Lung (tissue), 11 donors: ENCODE measurements at regions not wholly inside any gene's neighbourhood (a gene's known extent, or its start where the extent isn't known, plus 50 kb on each side); places are given as distances from the start of the nearest gene placed in this dataset.
"Not testable (repeated sequence)": the region's sequence is repeated elsewhere in the genome, so short reads cannot be mapped to it uniquely, and the experiment has no call there.

ENCODE experiments used
- ATAC-seq: fragments of 200-7000 bp; cut with Tn5 transposase; one replicate; pipeline ENCODE4 v1.9.1; 2020; ENCODE audit warnings: moderate number of reproducible peaks; ENCODE audit not compliant: insufficient read depth, low FRiP score
- DNase-seq, 3 donors: peaks; one replicate each; pipeline ENCODE4 v3.0.0-alpha.2; 2013 to 2017
- H3K27ac ChIP-seq, 2 donors: one replicate each; pipeline ENCODE4 v1.5.1; 2013; ENCODE audit warnings: mild to moderate bottlenecking in 2 of 2, moderate library complexity in 2 of 2, control low read depth in 1 of 2, inconsistent platforms in 1 of 2, low read depth in 1 of 2, low read length in 1 of 2
- H3K27me3 ChIP-seq, 3 donors: one replicate each; pipeline ENCODE4 v1.5.1; 2013; ENCODE audit warnings: low read length in 2 of 3; ENCODE audit not compliant: control insufficient read depth in 3 of 3, insufficient read depth in 3 of 3
- H3K36me3 ChIP-seq, 4 donors: one replicate each; pipeline ENCODE4 v1.5.1; 2013; ENCODE audit warnings: low read length in 4 of 4, mild to moderate bottlenecking in 1 of 4, moderate library complexity in 1 of 4; ENCODE audit not compliant: control insufficient read depth in 4 of 4, insufficient read depth in 4 of 4
- H3K4me1 ChIP-seq, 5 donors: one replicate each; pipeline ENCODE4 v1.5.1; 2013; ENCODE audit warnings: low read length in 5 of 5, mild to moderate bottlenecking in 2 of 5, moderate library complexity in 1 of 5; ENCODE audit not compliant: control insufficient read depth in 5 of 5, insufficient read depth in 5 of 5
- H3K4me3 ChIP-seq: one replicate; pipeline ENCODE4 v1.5.1; 2013; ENCODE audit warnings: mild to moderate bottlenecking, control low read depth, moderate library complexity
- H3K9ac ChIP-seq, 2 donors: one replicate each; pipeline ENCODE4 v1.5.1; 2013; ENCODE audit warnings: low read length in 2 of 2, control low read depth in 1 of 2; ENCODE audit not compliant: insufficient read depth in 1 of 2
- H3K9me3 ChIP-seq, 4 donors: one replicate each; pipeline ENCODE4 v1.5.1; 2013; ENCODE audit warnings: low read length in 3 of 4, mild to moderate bottlenecking in 1 of 4, moderate library complexity in 1 of 4; ENCODE audit not compliant: control insufficient read depth in 4 of 4, insufficient read depth in 3 of 4
- WGBS, 2 donors: extraction: QIAGEN DNeasy Blood & Tissue Kit; methylation state at CpG; one replicate each; pipeline ENCODE4 v1.1.7; 2013; 5-methylcytosine and 5-hydroxymethylcytosine counted together
- TF ChIP-seq, protein P1 (sequence below): IDR thresholded peaks from 2 replicates; pipeline ENCODE4 v1.5.1; 2012; ENCODE audit warnings: mild to moderate bottlenecking; ENCODE audit errors: control extremely low read depth, extremely low read depth
- donor health status: control.
- donor health status: control.
- donor health status: Bipolar disorder and iron deficiency.
- donor health status: healthy.
- donor health status: DM: yes; HTN: yes; CAD: no.

DNA sequence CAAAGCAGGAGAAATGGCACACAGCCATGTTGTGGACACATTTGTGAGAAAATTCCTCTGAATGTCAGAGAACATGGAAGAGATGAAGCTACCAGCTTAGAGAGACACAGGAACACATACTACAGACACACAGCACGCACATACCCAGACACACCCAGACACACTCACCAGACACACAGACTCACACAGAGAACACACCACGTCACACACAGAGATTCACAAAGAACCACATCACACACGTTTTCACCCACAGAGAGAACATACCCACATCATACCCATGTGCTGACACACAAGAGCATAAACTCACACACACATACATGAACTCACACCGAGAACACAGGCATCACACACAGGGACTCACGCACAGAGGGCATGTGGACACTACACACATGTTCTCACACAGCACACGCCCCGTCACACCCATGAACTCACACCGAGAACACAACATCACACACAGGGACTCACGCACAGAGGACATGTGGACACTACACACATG is 124.9 kb downstream of the METRNL start:
- TF ChIP-seq, protein P1, sequence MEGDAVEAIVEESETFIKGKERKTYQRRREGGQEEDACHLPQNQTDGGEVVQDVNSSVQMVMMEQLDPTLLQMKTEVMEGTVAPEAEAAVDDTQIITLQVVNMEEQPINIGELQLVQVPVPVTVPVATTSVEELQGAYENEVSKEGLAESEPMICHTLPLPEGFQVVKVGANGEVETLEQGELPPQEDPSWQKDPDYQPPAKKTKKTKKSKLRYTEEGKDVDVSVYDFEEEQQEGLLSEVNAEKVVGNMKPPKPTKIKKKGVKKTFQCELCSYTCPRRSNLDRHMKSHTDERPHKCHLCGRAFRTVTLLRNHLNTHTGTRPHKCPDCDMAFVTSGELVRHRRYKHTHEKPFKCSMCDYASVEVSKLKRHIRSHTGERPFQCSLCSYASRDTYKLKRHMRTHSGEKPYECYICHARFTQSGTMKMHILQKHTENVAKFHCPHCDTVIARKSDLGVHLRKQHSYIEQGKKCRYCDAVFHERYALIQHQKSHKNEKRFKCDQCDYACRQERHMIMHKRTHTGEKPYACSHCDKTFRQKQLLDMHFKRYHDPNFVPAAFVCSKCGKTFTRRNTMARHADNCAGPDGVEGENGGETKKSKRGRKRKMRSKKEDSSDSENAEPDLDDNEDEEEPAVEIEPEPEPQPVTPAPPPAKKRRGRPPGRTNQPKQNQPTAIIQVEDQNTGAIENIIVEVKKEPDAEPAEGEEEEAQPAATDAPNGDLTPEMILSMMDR, result no peak
- DNase-seq (no peak), ATAC-seq (no peak)
- 93 to 95% methylated on average over 7 of the region's 9 CpGs for WGBS, 2 donors
- Histone ChIP-seq H3K4me3 (no peak overlapping the region), H3K27ac (peak overlapping the region in 1 of 2 donors; percentile 77), H3K9me3 (no peaks in the 10 kb centered on the region), H3K27me3 (no peaks in the 10 kb centered on the region), H3K36me3 (no peaks in the 10 kb centered on the region), H3K4me1 (peaks cover 0 to 13% (median 8%) of the 10 kb centered on the region in 5 donors), H3K9ac (no peak overlapping the region)

DNA sequence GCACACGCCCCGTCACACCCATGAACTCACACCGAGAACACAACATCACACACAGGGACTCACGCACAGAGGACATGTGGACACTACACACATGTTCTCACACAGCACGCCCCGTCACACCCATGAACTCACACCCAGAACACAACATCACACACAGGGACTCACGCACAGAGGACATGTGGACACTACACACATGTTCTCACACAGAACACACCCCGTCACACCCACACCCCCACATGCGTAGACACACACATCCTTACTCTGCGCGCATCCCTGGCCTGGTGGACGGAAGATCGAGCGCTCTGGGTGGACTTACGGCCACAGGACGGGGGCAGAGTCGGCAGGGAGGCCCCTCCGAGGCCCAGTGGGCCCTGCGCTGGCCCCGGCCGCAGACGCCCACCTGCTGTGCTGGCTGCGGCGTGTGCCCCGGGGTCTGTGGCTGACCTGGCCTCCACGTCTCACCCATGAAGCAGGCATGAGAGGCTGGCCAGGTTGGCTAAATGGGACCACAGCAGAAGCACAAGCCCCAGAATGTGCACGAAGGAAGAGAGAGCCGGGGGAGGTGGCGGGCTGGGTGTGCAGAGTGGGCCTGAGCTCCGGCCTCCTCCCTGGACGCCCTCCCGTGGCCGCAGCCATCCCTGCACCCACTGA is 125.5 kb downstream of the METRNL start:
- 93 to 96% methylated on average over 12 to 28 of the region's 33 CpGs for WGBS, 2 donors
- not testable (repeated sequence) for H3K27me3 ChIP-seq, ATAC-seq, H3K4me3 ChIP-seq, H3K36me3 ChIP-seq, H3K9ac ChIP-seq, H3K27ac ChIP-seq, DNase-seq, H3K9me3 ChIP-seq
- peaks cover 0 to 13% (median 7%) of the 10 kb centered on the region in 5 donors for H3K4me1 ChIP-seq

DNA sequence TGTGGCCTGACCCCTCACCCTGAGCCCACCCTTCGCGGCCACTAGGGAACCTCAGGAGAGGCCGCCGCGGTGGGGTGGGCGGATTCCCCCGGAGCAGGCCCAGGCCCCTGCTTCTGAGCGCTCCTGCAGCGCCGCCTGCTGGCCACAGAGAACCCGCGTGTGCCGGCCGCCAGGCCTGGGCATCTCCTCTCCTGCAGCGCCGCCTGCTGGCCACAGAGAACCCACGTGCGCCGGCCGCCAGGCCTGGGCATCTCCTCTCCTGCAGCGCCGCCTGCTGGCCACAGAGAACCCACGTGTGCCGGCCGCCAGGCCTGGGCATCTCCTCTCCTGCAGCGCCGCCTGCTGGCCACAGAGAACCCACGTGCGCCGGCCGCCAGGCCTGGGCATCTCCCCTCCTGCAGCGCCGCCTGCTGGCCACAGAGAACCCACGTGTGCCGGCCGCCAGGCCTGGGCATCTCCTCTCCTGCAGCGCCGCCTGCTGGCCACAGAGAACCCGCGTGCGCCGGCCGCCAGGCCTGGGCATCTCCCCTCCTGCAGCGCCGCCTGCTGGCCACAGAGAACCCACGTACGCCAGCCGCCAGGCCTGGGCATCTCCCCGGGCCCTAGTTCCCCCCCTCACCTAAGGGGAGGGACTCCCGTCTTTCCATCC is 126.1 kb downstream of the METRNL start:
- H3K9me3 ChIP-seq, H3K9ac ChIP-seq, H3K27me3 ChIP-seq, H3K4me1 ChIP-seq, H3K36me3 ChIP-seq, H3K27ac ChIP-seq, ATAC-seq, H3K4me3 ChIP-seq: not testable (repeated sequence)
- DNase-seq, result peak in 1 of 3 donors; percentile 44
- TF ChIP-seq, protein P1, result peak; percentile 20
- 36 to 71% methylated on average over 15 to 28 of the region's 50 CpGs for WGBS, 2 donors

DNA sequence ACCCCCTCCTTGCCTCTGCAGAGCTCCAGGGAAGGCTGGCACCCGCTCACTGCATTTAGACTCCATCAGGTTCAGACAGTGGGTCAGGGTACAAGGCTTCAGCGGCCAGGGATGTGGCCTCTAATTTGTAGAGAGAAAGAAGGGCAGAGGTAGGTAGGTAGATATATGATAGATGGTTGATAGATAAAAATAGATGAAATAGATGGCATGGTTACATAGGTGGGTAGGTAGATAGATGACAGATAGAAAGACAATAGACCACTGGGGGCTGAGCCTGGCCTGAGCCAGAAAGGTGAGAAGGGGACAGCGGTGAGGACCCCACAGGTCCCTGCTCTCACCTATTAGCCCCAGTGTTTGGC is 126.6 kb downstream of the METRNL start:
- not testable (repeated sequence) for H3K27me3 ChIP-seq, H3K4me3 ChIP-seq, DNase-seq, H3K9me3 ChIP-seq, H3K36me3 ChIP-seq, H3K9ac ChIP-seq, ATAC-seq, H3K4me1 ChIP-seq, H3K27ac ChIP-seq
- 97 to 100% methylated on average over 2 of the region's 3 CpGs for WGBS, 2 donors

DNA sequence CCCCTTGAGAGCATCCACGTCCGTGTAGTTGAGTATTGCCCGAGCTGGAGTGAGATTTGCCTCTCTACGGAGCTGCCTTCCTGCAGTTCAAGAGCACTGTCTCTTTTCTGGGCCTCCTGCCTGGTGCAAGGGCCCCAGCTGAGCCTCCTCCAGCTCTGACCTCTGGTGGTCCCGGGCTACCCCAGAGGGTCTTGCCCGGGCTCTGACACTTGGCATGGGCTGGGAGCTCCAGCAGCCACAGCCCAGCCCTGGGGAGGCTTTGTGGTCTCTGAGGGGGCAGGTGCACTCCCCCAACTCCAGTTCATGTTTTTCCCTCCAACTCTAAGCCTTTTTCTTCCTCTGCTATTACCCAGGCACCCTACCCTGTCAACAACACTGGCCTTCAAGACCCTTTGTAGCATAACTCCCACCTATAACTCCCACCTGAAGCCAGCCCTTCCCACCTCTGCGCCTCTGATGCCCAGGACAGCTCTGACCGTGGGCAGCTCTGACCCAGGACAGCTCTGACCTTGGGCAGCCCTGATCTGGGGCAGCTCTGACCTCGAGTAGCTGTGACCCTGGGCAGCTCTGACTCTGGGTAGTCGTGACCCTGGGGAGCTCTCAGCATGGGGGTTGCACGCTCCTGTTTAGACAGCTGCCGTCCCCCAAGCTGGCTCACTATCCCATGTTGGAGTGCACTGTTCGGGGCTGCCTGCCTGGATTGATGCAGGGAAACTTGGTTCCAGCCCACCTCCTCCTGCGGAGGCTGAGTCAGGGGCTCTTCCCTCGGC is 127.6 kb downstream of the METRNL start:
- H3K4me3 ChIP-seq, H3K27me3 ChIP-seq, H3K36me3 ChIP-seq, H3K4me1 ChIP-seq, DNase-seq, H3K9ac ChIP-seq, H3K27ac ChIP-seq, ATAC-seq, H3K9me3 ChIP-seq: not testable (repeated sequence)
- WGBS, 2 donors, result 80 to 88% methylated on average over 9 of the region's 15 CpGs

DNA sequence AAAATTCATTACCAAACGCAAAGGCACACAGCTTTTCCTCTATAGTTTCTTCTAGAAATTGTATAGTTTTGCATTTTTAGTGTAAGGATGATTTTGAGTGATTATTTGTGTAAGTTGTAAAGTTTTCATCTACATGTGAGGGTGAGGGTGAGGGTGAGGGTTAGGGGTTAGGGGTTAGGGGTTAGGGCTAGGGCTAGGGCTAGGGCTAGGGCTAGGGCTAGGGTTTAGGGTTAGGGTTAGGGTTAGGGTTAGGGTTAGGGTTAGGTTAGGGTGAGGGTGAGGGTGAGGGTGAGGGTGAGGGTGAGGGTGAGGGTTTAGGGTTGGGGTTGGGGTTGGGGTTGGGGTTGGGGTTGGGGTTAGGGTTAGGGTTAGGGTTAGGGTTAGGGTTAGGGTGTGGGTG is 167.6 kb downstream of the METRNL start:
- not testable (repeated sequence) for H3K27me3 ChIP-seq, H3K9ac ChIP-seq, H3K36me3 ChIP-seq, ATAC-seq, H3K9me3 ChIP-seq, H3K4me3 ChIP-seq, H3K27ac ChIP-seq, H3K4me1 ChIP-seq
- peak; percentile 24 to 56 (median 28) for DNase-seq
- no CpG with 5 or more reads among the region's 1 CpG for WGBS, 2 donors
